K562 (cell line): ENCODE measurements at regions not wholly inside any gene's neighbourhood (a gene's known extent, or its start where the extent isn't known, plus 50 kb on each side); places are given as distances from the start of the nearest gene placed in this dataset.

Source experiments
- ATAC-seq: fragments of 200-7000 bp; cut with Tn5 transposase; 3 replicates; pipeline ENCODE4 v1.9.1; 2020; ENCODE audit warnings: moderate library complexity
- BruUV-seq: library from RNA; stranded (reverse); fragments of 400-500 nt; replicated peaks from 2 replicates; lab custom pipeline; 2021; lab: Mats Ljungman, UMichigan
- CTCF ChIA-PET: fragments of 300-600 bp; formaldehyde crosslinking; extraction: SDS; loops from one replicate; lab custom pipeline; 2021; ENCODE audit warnings: low intra/inter-chr PET ratio; lab: Yijun Ruan, JAX
- POLR2A ChIA-PET: fragments of 300-600, 350-650 bp; sonication (Branson Sonifier 250); formaldehyde crosslinking; extraction: SDS; loops from one replicate; lab custom pipeline; 2021; ENCODE audit warnings: antibody characterized with exemption, inconsistent platforms; lab: Yijun Ruan, JAX
- DNase-seq, 4 experiments: peaks; one replicate each; pipeline versions ENCODE4 v3.0.0 to v3.0.0-alpha.2; 2011 to 2018; ENCODE audit warnings: low spot score in 3 of 4, mixed read lengths in 3 of 4; ENCODE audit errors: extremely low read depth in 1 of 4
- FAIRE-seq: peaks from 2 replicates; lab custom pipeline; 2011; peaks lifted over from hg19 to GRCh38; lab: Jason Lieb, UNC
- H2AFZ ChIP-seq: 2 replicates; pipeline ENCODE4 v1.6.0; 2011; ENCODE audit warnings: low read depth, low read length, control low read depth, inconsistent platforms
- H3K27ac ChIP-seq: fragments of 200-600 bp; 3 replicates; pipeline ENCODE4 v1.8.0; 2011; ENCODE audit warnings: low read depth, mild to moderate bottlenecking, control low read depth, inconsistent platforms, low read length, moderate library complexity, mixed read lengths; ENCODE audit errors: extremely low read depth
- H3K27me3 ChIP-seq, 2 experiments: fragments of 300-600 bp in 1 of 2; 2 replicates in 1 of 2; 3 replicates in 1 of 2; pipeline versions ENCODE4 v1.6.0 to v1.8.0; 2011; ENCODE audit warnings: inconsistent platforms in 2 of 2, low read length in 2 of 2, mild to moderate bottlenecking in 1 of 2, mixed read lengths in 1 of 2, moderate library complexity in 1 of 2; ENCODE audit not compliant: control insufficient read depth in 2 of 2, insufficient read depth in 2 of 2
- H3K36me3 ChIP-seq: fragments of 300-600 bp; 3 replicates; pipeline ENCODE4 v1.8.0; 2011; ENCODE audit warnings: mild to moderate bottlenecking, low read length, inconsistent platforms; ENCODE audit not compliant: control insufficient read depth, insufficient read depth
- H3K4me1 ChIP-seq, 2 experiments: fragments of 200-600 bp in 1 of 2; replicated peaks in 1 of 2; 2 replicates in 1 of 2; 3 replicates in 1 of 2; pipeline versions ENCODE4 v1.5.1 to v1.8.0; 2011; ENCODE audit warnings: inconsistent platforms in 2 of 2, low read length in 2 of 2, mild to moderate bottlenecking in 1 of 2, mixed read lengths in 1 of 2, moderate library complexity in 1 of 2; ENCODE audit not compliant: control insufficient read depth in 2 of 2, insufficient read depth in 2 of 2
- H3K4me2 ChIP-seq: 2 replicates; pipeline ENCODE4 v1.6.1; 2011; ENCODE audit warnings: low read length, control low read depth, inconsistent platforms, mixed read lengths; ENCODE audit not compliant: insufficient read depth
- H3K4me3 ChIP-seq: fragments of 200-600 bp; sonication (generic), shearing (Covaris generic); 2 replicates; pipeline ENCODE4 v1.5.1; 2016; ENCODE audit warnings: control low read depth, inconsistent platforms
- H3K79me2 ChIP-seq: fragments of 200-600 bp; 3 replicates; pipeline ENCODE4 v1.8.0; 2011; ENCODE audit warnings: low read length, inconsistent platforms; ENCODE audit not compliant: control insufficient read depth, insufficient read depth
- H3K9ac ChIP-seq, 2 experiments: 2 replicates each; pipeline versions ENCODE4 v1.6.0 to v1.6.1; 2011; ENCODE audit warnings: low read depth in 2 of 2, low read length in 2 of 2, control low read depth in 1 of 2, inconsistent platforms in 1 of 2, mild to moderate bottlenecking in 1 of 2, mixed read lengths in 1 of 2; ENCODE audit not compliant: insufficient read depth in 1 of 2
- H3K9me1 ChIP-seq: one replicate; pipeline ENCODE4 v1.6.0; 2011; ENCODE audit warnings: inconsistent platforms, mild to moderate bottlenecking, low read length, moderate library complexity; ENCODE audit not compliant: control insufficient read depth, insufficient read depth
- H3K9me3 ChIP-seq: replicated peaks from 2 replicates; pipeline ENCODE4 v1.5.1; 2011; ENCODE audit warnings: low read depth, low read length, inconsistent platforms; ENCODE audit not compliant: control insufficient read depth, insufficient read depth
- H4K20me1 ChIP-seq: replicated peaks from 2 replicates; pipeline ENCODE4 v1.6.1; 2011; ENCODE audit warnings: low read length, inconsistent platforms, mixed read lengths; ENCODE audit not compliant: control insufficient read depth, insufficient read depth
- CGGBP1 ChIP-seq: fragments of 250-450 bp; sonication (Bioruptor Pico); IDR thresholded peaks from 2 replicates; pipeline ENCODE4 v1.9.0; 2021; ENCODE audit warnings: mild to moderate bottlenecking
- MITF ChIP-seq: IDR thresholded peaks from 2 replicates; pipeline ENCODE4 v1.6.1; 2014; ENCODE audit warnings: antibody characterized with exemption
- MYBL2 ChIP-seq, 2 experiments: fragments of 450-650 bp in 1 of 2; sonication (generic) in 1 of 2; formaldehyde crosslinking in 1 of 2; IDR thresholded peaks; 2 replicates each; pipeline versions ENCODE4 v1.6.1 to v1.8.1; 2017 to 2022; ENCODE audit warnings: borderline replicate concordance in 1 of 2, inconsistent platforms in 1 of 2, low read depth in 1 of 2, mild to moderate bottlenecking in 1 of 2, missing genetic modification reagents in 1 of 2, moderate library complexity in 1 of 2
- POU5F1 ChIP-seq: fragments of 150-350 bp; IDR thresholded peaks from 2 replicates; pipeline ENCODE4 v1.6.1; 2014; ENCODE audit warnings: borderline replicate concordance, low read length, low read depth, mild to moderate bottlenecking; ENCODE audit not compliant: partially characterized antibody
- RBM39 ChIP-seq: fragments of 200-400 bp; formaldehyde crosslinking; optimal IDR thresholded peaks from 2 replicates; pipeline ENCODE3; 2018; ENCODE audit warnings: low read depth, low read length
- SREBF1 ChIP-seq: fragments of 150-350 bp; IDR thresholded peaks from 2 replicates; pipeline ENCODE4 v1.6.1; 2014; ENCODE audit warnings: antibody characterized with exemption, low read depth, low read length, borderline replicate concordance
- ZHX1 ChIP-seq: fragments of 150-350 bp; conservative IDR thresholded peaks from 2 replicates; pipeline ENCODE4 v1.6.1; 2014; ENCODE audit warnings: low read length
- ZNF280A ChIP-seq: fragments of 450-650 bp; IDR thresholded peaks from 2 replicates; pipeline ENCODE4 v1.6.1; 2018; ENCODE audit warnings: mild to moderate bottlenecking, low read depth; ENCODE audit not compliant: partially characterized antibody
- ZNF282 ChIP-seq: sonication (generic); formaldehyde crosslinking; IDR thresholded peaks from 2 replicates; pipeline ENCODE4 v1.8.1; 2023; ENCODE audit warnings: missing genetic modification reagents
- ZNF592 ChIP-seq: fragments of 450-650 bp; IDR thresholded peaks from 2 replicates; pipeline ENCODE4 v1.6.1; 2017; ENCODE audit warnings: antibody characterized with exemption, mild to moderate bottlenecking
- ZNF77 ChIP-seq: fragments of 250-450 bp; sonication (Bioruptor Pico); IDR thresholded peaks from 2 replicates; pipeline ENCODE4 v1.5.0; 2020
- WGBS: fragments of 100-300 bp; shearing (Covaris generic); methylation state at CpG from one replicate; pipeline ENCODE4 v1.1.6; 2016; ENCODE audit warnings: low coverage, mixed read lengths; ENCODE audit not compliant: insufficient coverage; ENCODE audit errors: missing lambda C conversion rate; 5-methylcytosine and 5-hydroxymethylcytosine counted together
- in situ Hi-C: fragments of 300-500 bp; cut with MboI; formaldehyde crosslinking; loops from 4 replicates; pipeline ENCODE4 v1.15.0; 2018; ENCODE audit warnings: inconsistent platforms, mixed read lengths
- intact Hi-C: fragments of 100-400 bp; cut with micrococcal nuclease; formaldehyde crosslinking; loops from 2 replicates; pipeline ENCODE4 v1.14.2; 2022

- H3K9me3 ChIP-seq: no peaks in the 10 kb centered on the region
- POLR2A ChIA-PET: no interaction called here
- no peak for ATAC-seq
- H3K4me2 ChIP-seq: no peak overlapping the region
- no peak for FAIRE-seq
- BruUV-seq: no TSS peak
- H3K4me3 ChIP-seq: no peak overlapping the region
- intact Hi-C loops (no loop called here), in situ Hi-C loops (no loop called here)
- H3K27ac ChIP-seq: no peak overlapping the region
- H3K9me1 ChIP-seq: no peaks in the 10 kb centered on the region
- no peaks in the 10 kb centered on the region for H3K36me3 ChIP-seq
- 0% methylated on average over 2 of the region's 2 CpGs for WGBS
- no peak overlapping the region for H3K9ac ChIP-seq
- no peaks in the 10 kb centered on the region for H3K79me2 ChIP-seq
- DNase-seq: no peak
- H3K27me3 ChIP-seq: no peaks in the 10 kb centered on the region
- no peaks in the 10 kb centered on the region for H4K20me1 ChIP-seq
- no peak overlapping the region for H2AFZ ChIP-seq
- CTCF ChIA-PET: no interaction called here
- H3K4me1 ChIP-seq: no peaks in the 10 kb centered on the region
- TF ChIP-seq ZNF77 (CRISPR knock-in tag) (no peak), CGGBP1 (no peak), POU5F1 (no peak), SREBF1 (no peak), MITF (no peak), RBM39 (no peak), MYBL2 (IDR thresholded peaks at IDR 0.05; ENCODE audit: low read depth) (no peak), MYBL2 (CRISPR knock-in tag; IDR thresholded peaks at IDR 0.05; ENCODE audit: borderline replicate concordance) (no peak), ZNF592 (no peak), ZNF282 (CRISPR knock-in tag) (no peak), ZHX1 (no peak), ZNF280A (no peak)
Measured at GRCh38 chr10:90171014-90171722, 469.8 kb downstream of the KIF20B start.
